Retina (tissue), 1 donor: ENCODE measurements at regions not wholly inside any gene's neighbourhood (a gene's known extent, or its start where the extent isn't known, plus 50 kb on each side); places are given as distances from the start of the nearest gene placed in this dataset.

Experiments
- DNase-seq: peaks from one replicate; pipeline ENCODE4 v3.0.0-alpha.2; 2016

GRCh38 chr7:31171216-31171785 lies 119.2 kb downstream of the ADCYAP1R1 start:
- DNase-seq: no peak
